A673 (cell line): ENCODE measurements at regions not wholly inside any gene's neighbourhood (a gene's known extent, or its start where the extent isn't known, plus 50 kb on each side); places are given as distances from the start of the nearest gene placed in this dataset.

Experiments
- CTCF ChIP-seq: fragments of 300-800, 200-600 bp; sonication (generic); conservative IDR thresholded peaks from 2 replicates; pipeline ENCODE4 v1.5.1; 2017; ENCODE audit warnings: low read depth, mild to moderate bottlenecking, antibody characterized with exemption, low read length, moderate library complexity, mixed read lengths
- EZH2 ChIP-seq: fragments of 200-600 bp; sonication (generic); IDR thresholded peaks from 2 replicates; pipeline ENCODE4 v1.6.1; 2017; ENCODE audit warnings: borderline replicate concordance, low read depth, mild to moderate bottlenecking, mixed read lengths, antibody characterized with exemption, low read length; ENCODE audit not compliant: poor library complexity, severe bottlenecking

DNA sequence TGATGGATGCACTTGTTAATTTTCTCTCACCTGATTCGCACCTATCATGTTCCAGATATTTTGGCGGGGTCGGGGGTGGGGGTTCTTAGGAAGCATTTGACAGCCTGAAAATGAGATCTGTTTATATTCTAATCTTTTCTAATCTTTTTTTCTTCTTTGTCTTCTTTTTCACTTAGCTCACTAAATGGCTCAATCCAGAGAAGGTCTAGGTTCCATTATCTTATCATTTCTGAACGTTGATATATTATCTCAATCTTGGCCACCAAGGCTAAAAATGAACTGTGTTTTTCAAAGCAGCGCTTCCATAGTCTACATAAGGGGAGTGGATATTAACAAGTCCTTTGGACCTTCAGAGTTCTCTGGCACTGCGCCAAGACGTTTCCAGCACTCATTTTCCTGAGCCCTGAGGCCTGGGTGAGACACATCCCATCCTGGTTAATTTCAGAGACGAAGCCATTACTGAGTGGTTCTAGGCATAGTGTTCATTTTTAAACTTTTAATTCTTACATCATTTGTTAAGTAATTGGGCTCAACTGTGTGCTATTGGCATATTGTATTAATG is 229.0 kb downstream of the SOX11 start:
- TF ChIP-seq CTCF (no peak), EZH2 (no peak)
